Loucy (cell line): ENCODE measurements at regions not wholly inside any gene's neighbourhood (a gene's known extent, or its start where the extent isn't known, plus 50 kb on each side); places are given as distances from the start of the nearest gene placed in this dataset.

Source experiments
- H2AFZ ChIP-seq: fragments of 200-600 bp; sonication (generic); 2 replicates; pipeline ENCODE4 v1.6.0; 2016; ENCODE audit warnings: antibody characterized with exemption, mild to moderate bottlenecking, low read length, moderate library complexity
- H3F3A ChIP-seq: fragments of 200-600 bp; 2 replicates; pipeline ENCODE4 v1.6.0; 2016; ENCODE audit warnings: antibody characterized with exemption, low read depth, mild to moderate bottlenecking
- H3K27me3 ChIP-seq: fragments of 200-600 bp; sonication (generic); 2 replicates; pipeline ENCODE4 v1.6.1; 2014; ENCODE audit warnings: low read length, mild to moderate bottlenecking; ENCODE audit not compliant: insufficient read depth, poor library complexity, severe bottlenecking
- H3K36me3 ChIP-seq: fragments of 200-600 bp; sonication (generic); 2 replicates; pipeline ENCODE4 v1.6.1; 2016; ENCODE audit warnings: low read length; ENCODE audit not compliant: insufficient read depth
- H3K4me1 ChIP-seq: fragments of 200-600 bp; sonication (generic); 2 replicates; pipeline ENCODE4 v1.5.1; 2014; ENCODE audit warnings: low read length, mild to moderate bottlenecking; ENCODE audit not compliant: insufficient read depth, poor library complexity, severe bottlenecking
- H3K4me2 ChIP-seq: fragments of 200-600 bp; sonication (generic); 2 replicates; pipeline ENCODE4 v1.6.0; 2014; ENCODE audit warnings: antibody characterized with exemption, low read length, low read depth, mild to moderate bottlenecking; ENCODE audit not compliant: poor library complexity, severe bottlenecking
- H3K4me3 ChIP-seq: fragments of 200-600 bp; sonication (generic); 2 replicates; pipeline ENCODE4 v1.5.1; 2014; ENCODE audit warnings: low read length, mild to moderate bottlenecking, mixed read lengths; ENCODE audit not compliant: poor library complexity, severe bottlenecking
- H3K79me2 ChIP-seq: fragments of 200-600 bp; sonication (generic); 2 replicates; pipeline ENCODE4 v1.6.1; 2014; ENCODE audit warnings: low read length; ENCODE audit not compliant: insufficient read depth
- H3K9ac ChIP-seq: fragments of 200-600 bp; sonication (generic); 2 replicates; pipeline ENCODE4 v1.6.0; 2014; ENCODE audit warnings: mild to moderate bottlenecking, low read depth, low read length, moderate library complexity; ENCODE audit not compliant: poor library complexity, severe bottlenecking
- H3K9me2 ChIP-seq: fragments of 200-600 bp; sonication (generic); replicated peaks from 2 replicates; pipeline ENCODE4 v1.6.1; 2016; ENCODE audit warnings: low read depth, low read length, mixed read lengths
- H3K9me3 ChIP-seq: fragments of 200-600 bp; sonication (generic); 2 replicates; pipeline ENCODE4 v1.6.1; 2014; ENCODE audit warnings: mild to moderate bottlenecking, antibody characterized with exemption, low read length, low read depth; ENCODE audit not compliant: insufficient read depth
- H4K20me1 ChIP-seq: fragments of 200-600 bp; sonication (generic); 2 replicates; pipeline ENCODE4 v1.6.0; 2014; ENCODE audit warnings: antibody characterized with exemption, low read length, mild to moderate bottlenecking; ENCODE audit not compliant: insufficient read depth, poor library complexity, severe bottlenecking
- EZH2phosphoT487 ChIP-seq: fragments of 200-600 bp; IDR thresholded peaks from 2 replicates; pipeline ENCODE4 v1.6.1; 2018; ENCODE audit warnings: antibody characterized with exemption, mild to moderate bottlenecking, moderate library complexity, borderline replicate concordance
- TF ChIP-seq, protein P1 (sequence below): fragments of 200-600 bp; sonication (generic); conservative IDR thresholded peaks from 2 replicates; pipeline ENCODE4 v1.5.1; 2014; ENCODE audit warnings: mild to moderate bottlenecking, antibody characterized with exemption, low read length

DNA sequence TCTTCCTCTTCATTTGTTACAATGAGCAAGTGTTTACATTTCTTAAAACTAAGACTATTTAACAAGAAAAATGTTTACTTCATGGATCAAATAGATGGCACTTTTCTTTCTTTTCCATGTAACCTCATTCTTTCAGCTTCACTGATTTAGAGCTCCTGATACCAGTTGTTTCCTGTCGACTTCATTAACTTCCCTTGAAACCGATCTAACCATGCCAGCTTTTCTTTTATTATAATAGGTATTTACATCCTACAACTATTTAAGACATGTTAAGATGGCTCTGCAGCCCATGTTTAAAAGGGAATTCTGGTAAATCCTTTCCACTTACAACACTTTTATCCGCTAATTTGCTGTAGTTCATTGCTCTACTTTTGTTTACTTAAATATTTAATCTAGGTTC, 107.3 kb upstream of the DCN start:
- H3K9ac ChIP-seq, result no peak overlapping the region
- H3K9me3 ChIP-seq, result no peaks in the 10 kb centered on the region
- H3F3A ChIP-seq, result no peaks in the 10 kb centered on the region
- no peaks in the 10 kb centered on the region for H3K27me3 ChIP-seq
- H3K4me2 ChIP-seq, result no peak overlapping the region
- no peaks in the 10 kb centered on the region for H4K20me1 ChIP-seq
- no peaks in the 10 kb centered on the region for H3K9me2 ChIP-seq
- H3K4me3 ChIP-seq, result no peak overlapping the region
- no peaks in the 10 kb centered on the region for H3K79me2 ChIP-seq
- H3K36me3 ChIP-seq, result no peaks in the 10 kb centered on the region
- H2AFZ ChIP-seq, result no peak overlapping the region
- H3K4me1 ChIP-seq, result no peaks in the 10 kb centered on the region
- TF ChIP-seq EZH2phosphoT487, result no peak
- TF ChIP-seq, protein P1, sequence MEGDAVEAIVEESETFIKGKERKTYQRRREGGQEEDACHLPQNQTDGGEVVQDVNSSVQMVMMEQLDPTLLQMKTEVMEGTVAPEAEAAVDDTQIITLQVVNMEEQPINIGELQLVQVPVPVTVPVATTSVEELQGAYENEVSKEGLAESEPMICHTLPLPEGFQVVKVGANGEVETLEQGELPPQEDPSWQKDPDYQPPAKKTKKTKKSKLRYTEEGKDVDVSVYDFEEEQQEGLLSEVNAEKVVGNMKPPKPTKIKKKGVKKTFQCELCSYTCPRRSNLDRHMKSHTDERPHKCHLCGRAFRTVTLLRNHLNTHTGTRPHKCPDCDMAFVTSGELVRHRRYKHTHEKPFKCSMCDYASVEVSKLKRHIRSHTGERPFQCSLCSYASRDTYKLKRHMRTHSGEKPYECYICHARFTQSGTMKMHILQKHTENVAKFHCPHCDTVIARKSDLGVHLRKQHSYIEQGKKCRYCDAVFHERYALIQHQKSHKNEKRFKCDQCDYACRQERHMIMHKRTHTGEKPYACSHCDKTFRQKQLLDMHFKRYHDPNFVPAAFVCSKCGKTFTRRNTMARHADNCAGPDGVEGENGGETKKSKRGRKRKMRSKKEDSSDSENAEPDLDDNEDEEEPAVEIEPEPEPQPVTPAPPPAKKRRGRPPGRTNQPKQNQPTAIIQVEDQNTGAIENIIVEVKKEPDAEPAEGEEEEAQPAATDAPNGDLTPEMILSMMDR, result no peak

DNA sequence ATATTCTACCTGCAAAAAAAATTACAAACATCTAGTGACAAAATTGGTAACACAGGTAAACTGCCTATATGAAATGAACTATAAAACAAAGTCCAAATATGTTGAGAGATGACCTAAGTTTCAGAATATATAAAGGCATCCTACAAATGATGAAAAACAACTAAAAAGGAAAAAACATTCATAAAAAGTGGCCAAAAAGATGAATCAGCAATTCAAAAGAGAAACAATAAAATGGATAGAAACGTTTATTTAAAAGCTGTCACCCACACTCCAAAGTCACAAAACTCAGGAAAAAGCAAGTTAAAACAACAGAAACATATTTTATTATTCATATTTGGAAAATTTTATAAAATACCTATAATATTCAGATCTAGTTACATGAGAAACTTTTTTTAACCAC, 106.5 kb upstream of the DCN start:
- no peak for TF ChIP-seq EZH2phosphoT487
- TF ChIP-seq, protein P1, result no peak
- H4K20me1 ChIP-seq, result no peaks in the 10 kb centered on the region
- H3K9ac ChIP-seq, result no peak overlapping the region
- no peak overlapping the region for H3K4me3 ChIP-seq
- no peaks in the 10 kb centered on the region for H3K9me2 ChIP-seq
- no peaks in the 10 kb centered on the region for H3K4me1 ChIP-seq
- H3K9me3 ChIP-seq, result no peaks in the 10 kb centered on the region
- H3K36me3 ChIP-seq, result no peaks in the 10 kb centered on the region
- no peaks in the 10 kb centered on the region for H3F3A ChIP-seq
- no peak overlapping the region for H3K4me2 ChIP-seq
- no peaks in the 10 kb centered on the region for H3K79me2 ChIP-seq
- H3K27me3 ChIP-seq, result no peaks in the 10 kb centered on the region
- H2AFZ ChIP-seq, result no peak overlapping the region

DNA sequence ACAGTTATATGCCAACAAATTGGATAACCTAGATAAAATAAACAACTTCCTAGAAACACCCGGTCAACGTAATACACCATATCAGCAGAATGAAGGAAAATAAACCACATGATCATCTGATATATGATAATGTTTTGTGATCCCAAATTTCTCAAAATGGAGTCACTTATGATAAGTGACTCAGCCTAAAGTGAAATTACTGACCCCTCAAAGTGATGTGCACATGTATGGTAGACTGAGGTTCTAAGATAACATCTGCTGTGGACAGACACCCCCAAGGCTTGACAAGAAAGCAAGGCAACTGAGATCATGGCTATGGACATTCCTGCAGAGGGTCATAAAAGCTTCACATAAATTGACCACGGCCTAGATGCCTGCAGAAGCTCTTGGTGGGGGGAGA, 105.1 kb upstream of the DCN start:
- no peaks in the 10 kb centered on the region for H3K79me2 ChIP-seq
- TF ChIP-seq, protein P1, result no peak
- TF ChIP-seq EZH2phosphoT487, result no peak
- no peaks in the 10 kb centered on the region for H3K9me3 ChIP-seq
- no peak overlapping the region for H3K4me3 ChIP-seq
- H3K9ac ChIP-seq, result no peak overlapping the region
- H3F3A ChIP-seq, result no peaks in the 10 kb centered on the region
- no peak overlapping the region for H3K4me2 ChIP-seq
- no peaks in the 10 kb centered on the region for H3K9me2 ChIP-seq
- H4K20me1 ChIP-seq, result no peaks in the 10 kb centered on the region
- H3K4me1 ChIP-seq, result no peaks in the 10 kb centered on the region
- H3K27me3 ChIP-seq, result no peaks in the 10 kb centered on the region
- H2AFZ ChIP-seq, result no peak overlapping the region
- H3K36me3 ChIP-seq, result no peaks in the 10 kb centered on the region
